Mucosa of descending colon (tissue), 3 donors: ENCODE measurements at regions not wholly inside any gene's neighbourhood (a gene's known extent, or its start where the extent isn't known, plus 50 kb on each side); places are given as distances from the start of the nearest gene placed in this dataset.

ENCODE experiments used
- ATAC-seq: fragments of 200-7000 bp; cut with Tn5 transposase; one replicate; pipeline ENCODE4 v1.9.1; 2020; ENCODE audit warnings: mild to moderate bottlenecking, moderate library complexity
- DNase-seq, 3 donors: peaks; one replicate each; pipeline ENCODE4 v3.0.0-alpha.2; 2020
- H3K36me3 ChIP-seq: fragments of 200-600 bp; one replicate; pipeline ENCODE4 v1.8.0; 2021; ENCODE audit warnings: low read depth, mild to moderate bottlenecking
- H3K4me1 ChIP-seq: fragments of 200-600 bp; one replicate; pipeline ENCODE4 v1.8.0; 2021; ENCODE audit warnings: low read depth, mild to moderate bottlenecking
- H3K4me3 ChIP-seq: fragments of 200-600 bp; one replicate; pipeline ENCODE4 v1.8.0; 2021; ENCODE audit warnings: mild to moderate bottlenecking
- H3K9me3 ChIP-seq: fragments of 200-600 bp; one replicate; pipeline ENCODE4 v1.8.0; 2021; ENCODE audit warnings: mild to moderate bottlenecking
- CTCF ChIP-seq: fragments of 200-600 bp; IDR thresholded peaks from one replicate; pipeline ENCODE4 v1.8.0; 2022; ENCODE audit warnings: antibody characterized with exemption, mild to moderate bottlenecking
- intact Hi-C, 2 donors: fragments of 100-400 bp; cut with DNase I in 1 of 2; cut with micrococcal nuclease in 1 of 2; formaldehyde crosslinking; loops; one replicate each; pipeline versions ENCODE4 v1.11.0 to v1.11.1; 2022; cut with DNase I, micrococcal nuclease
- donor health status: DM: no; HTN: no; CAD: no; lungs with moderate emphysema.
- donor health status: DM: no; HTN: no; CAD: no.
- donor health status: DM: no; HTN: yes; CAD: no.

- Histone ChIP-seq H3K4me3 (no peak overlapping the region), H3K4me1 (no peaks in the 10 kb centered on the region), H3K36me3 (no peaks in the 10 kb centered on the region), H3K9me3 (no peaks in the 10 kb centered on the region)
- DNase-seq (no peak), ATAC-seq (no peak)
- no peak for TF ChIP-seq CTCF
- intact Hi-C loops, result no loop called here
Observed at GRCh38 chr13:59230484-59231264, 933.1 kb downstream of the DIAPH3 start.

- intact Hi-C loops, result no loop called here
- no peak for TF ChIP-seq CTCF
- Histone ChIP-seq H3K4me3 (no peak overlapping the region), H3K36me3 (no peaks in the 10 kb centered on the region), H3K4me1 (no peaks in the 10 kb centered on the region), H3K9me3 (no peaks in the 10 kb centered on the region)
- DNase-seq (no peak), ATAC-seq (no peak)
Observed at GRCh38 chr13:59236309-59236919, 927.3 kb downstream of the DIAPH3 start.

- DNase-seq, result no peak
- Histone ChIP-seq H3K9me3 (no peaks in the 10 kb centered on the region), H3K4me3 (no peak overlapping the region), H3K4me1 (no peaks in the 10 kb centered on the region), H3K36me3 (no peaks in the 10 kb centered on the region)
- no peak for TF ChIP-seq CTCF
- intact Hi-C loops, result no loop called here
- ATAC-seq, result no peak
Observed at GRCh38 chr13:59236944-59237343, 926.8 kb downstream of the DIAPH3 start.

- Histone ChIP-seq H3K4me3 (no peak overlapping the region), H3K36me3 (no peaks in the 10 kb centered on the region), H3K4me1 (no peaks in the 10 kb centered on the region), H3K9me3 (no peaks in the 10 kb centered on the region)
- no peak for TF ChIP-seq CTCF
- ATAC-seq, result peak; percentile 16
- DNase-seq, result peak in 2 of 3 donors; percentile 7 to 29
- intact Hi-C loops, result no loop called here
Observed at GRCh38 chr13:59247171-59247570, 916.6 kb downstream of the DIAPH3 start.

- ATAC-seq, result no peak
- no peaks in the 10 kb centered on the region for H3K9me3 ChIP-seq
- no peak for TF ChIP-seq CTCF
- no peaks in the 10 kb centered on the region for H3K36me3 ChIP-seq
- H3K4me1 ChIP-seq, result no peaks in the 10 kb centered on the region
- intact Hi-C loops, result no loop called here
- no peak overlapping the region for H3K4me3 ChIP-seq
- no peak for DNase-seq
Observed at GRCh38 chr13:59250336-59251189, 913.2 kb downstream of the DIAPH3 start.
